ENCODE measurements at regions not wholly inside any gene's neighbourhood (a gene's known extent, or its start where the extent isn't known, plus 50 kb on each side); places are given as distances from the start of the nearest gene placed in this dataset.

DNA sequence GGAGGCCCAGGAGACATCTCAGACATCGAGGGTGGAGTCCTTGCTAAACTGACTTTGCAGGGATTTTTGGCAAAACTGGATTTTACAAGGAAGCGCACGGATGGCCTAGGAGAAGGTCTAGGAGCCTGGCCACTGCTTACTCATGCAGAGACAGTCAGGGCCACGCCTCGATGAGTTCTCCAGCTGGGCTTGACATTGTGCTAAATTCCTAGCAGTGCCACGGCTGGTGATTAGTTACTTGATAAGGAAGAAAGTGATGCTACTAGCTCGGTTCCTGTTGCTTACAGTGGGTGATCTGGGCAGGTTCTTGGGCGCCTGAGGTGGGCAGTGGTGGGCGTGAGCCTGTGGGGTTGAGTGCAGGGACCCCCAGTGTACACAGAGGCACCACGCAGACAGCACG lies 143.4 kb downstream of the SOX1 start:
- no peak overlapping the region for H3K9ac ChIP-seq (ENCODE audit: insufficient read depth, low read length, poor library complexity, severe bottlenecking)
- no peaks in the 10 kb centered on the region for H3K4me1 ChIP-seq (ENCODE audit: control insufficient read depth in 1 of 2, insufficient read depth in 2 of 2, low read length in 2 of 2)
- Mint-ChIP-seq H3K36me3 (no peaks in the 10 kb centered on the region), H3K27me3 (ENCODE audit: low read depth in 3 of 3) (peaks cover 22 to 32% (median 23%) of the 10 kb centered on the region in 3 donors), H3K27ac (no peak overlapping the region), H3K9me3 (peaks cover 0 to 6% (median 0%) of the 10 kb centered on the region in 7 donors), H3K4me1 (no peaks in the 10 kb centered on the region), H3K4me3 (no peak overlapping the region)
- no peak overlapping the region for H3K4me3 ChIP-seq (replicated peaks in 1 of 3; ENCODE audit: low read depth in 2 of 3, low read length in 3 of 3)
- H3K36me3 ChIP-seq (replicated peaks in 1 of 2; ENCODE audit: control insufficient read depth in 1 of 2, insufficient read depth in 2 of 2, low read length in 2 of 2), result no peaks in the 10 kb centered on the region
- peaks cover 0 to 1% of the 10 kb centered on the region in 2 donors for H3K9me3 ChIP-seq (replicated peaks in 1 of 2; ENCODE audit: control insufficient read depth in 1 of 2, insufficient read depth in 1 of 2, low read length in 2 of 2)
- no peak overlapping the region for H3K4me2 ChIP-seq (replicated peaks; ENCODE audit: extremely low read depth, low read length, poor library complexity, severe bottlenecking)
- WGBS (ENCODE audit: insufficient coverage), result 69% methylated on average over 10 of the region's 11 CpGs
- H3K79me2 ChIP-seq (ENCODE audit: insufficient read depth, low read length), result no peaks in the 10 kb centered on the region
- no peak for TF ChIP-seq CTCF (IDR thresholded peaks at IDR 0.05)
- H2AFZ ChIP-seq (ENCODE audit: insufficient read depth, low read depth, low read length, poor library complexity, severe bottlenecking), result no peak overlapping the region
- DNase-seq, result no peak
- no peaks in the 10 kb centered on the region for H4K20me1 ChIP-seq (ENCODE audit: insufficient read depth, low read length)
- peaks cover 10 to 21% of the 10 kb centered on the region in 2 donors for H3K27me3 ChIP-seq (ENCODE audit: control insufficient read depth in 2 of 2, insufficient read depth in 2 of 2, low read length in 2 of 2)
- intact Hi-C loops (cut with micrococcal nuclease), result no loop called here
- H3K27ac ChIP-seq (ENCODE audit: low read depth in 1 of 2, low read length in 2 of 2), result no peak overlapping the region

GRCh38 chr13:112212533-112212932 lies 145.6 kb downstream of the SOX1 start:
- H3K9me3 Mint-ChIP-seq, result peaks cover 0 to 4% (median 0%) of the 10 kb centered on the region in 7 donors
- TF ChIP-seq CTCF (IDR thresholded peaks at IDR 0.05), result no peak
- H3K27ac Mint-ChIP-seq, result no peak overlapping the region
- peaks cover 6 to 14% (median 7%) of the 10 kb centered on the region in 3 donors for H3K27me3 Mint-ChIP-seq (ENCODE audit: low read depth in 3 of 3)
- no peak overlapping the region for H3K4me3 Mint-ChIP-seq
- Histone ChIP-seq H3K4me3 (replicated peaks in 1 of 3; ENCODE audit: low read depth in 2 of 3, low read length in 3 of 3) (no peak overlapping the region), H2AFZ (ENCODE audit: insufficient read depth, low read depth, low read length, poor library complexity, severe bottlenecking) (no peak overlapping the region), H3K27ac (ENCODE audit: low read depth in 1 of 2, low read length in 2 of 2) (no peak overlapping the region), H3K9ac (ENCODE audit: insufficient read depth, low read length, poor library complexity, severe bottlenecking) (no peak overlapping the region), H3K9me3 (replicated peaks in 1 of 2; ENCODE audit: control insufficient read depth in 1 of 2, insufficient read depth in 1 of 2, low read length in 2 of 2) (peaks cover 0 to 3% of the 10 kb centered on the region in 2 donors), H3K27me3 (ENCODE audit: control insufficient read depth in 2 of 2, insufficient read depth in 2 of 2, low read length in 2 of 2) (no peaks in the 10 kb centered on the region), H3K36me3 (replicated peaks in 1 of 2; ENCODE audit: control insufficient read depth in 1 of 2, insufficient read depth in 2 of 2, low read length in 2 of 2) (no peaks in the 10 kb centered on the region), H3K4me2 (replicated peaks; ENCODE audit: extremely low read depth, low read length, poor library complexity, severe bottlenecking) (no peak overlapping the region), H3K79me2 (ENCODE audit: insufficient read depth, low read length) (no peaks in the 10 kb centered on the region), H4K20me1 (ENCODE audit: insufficient read depth, low read length) (no peaks in the 10 kb centered on the region), H3K4me1 (ENCODE audit: control insufficient read depth in 1 of 2, insufficient read depth in 2 of 2, low read length in 2 of 2) (no peaks in the 10 kb centered on the region)
- no CpG with 5 or more reads among the region's 5 CpGs for WGBS (ENCODE audit: insufficient coverage)
- H3K36me3 Mint-ChIP-seq, result no peaks in the 10 kb centered on the region
- intact Hi-C loops (cut with micrococcal nuclease), result no loop called here
- H3K4me1 Mint-ChIP-seq, result no peaks in the 10 kb centered on the region
- no peak for DNase-seq
